ENCODE measurements at regions not wholly inside any gene's neighbourhood (a gene's known extent, or its start where the extent isn't known, plus 50 kb on each side); places are given as distances from the start of the nearest gene placed in this dataset.

DNA sequence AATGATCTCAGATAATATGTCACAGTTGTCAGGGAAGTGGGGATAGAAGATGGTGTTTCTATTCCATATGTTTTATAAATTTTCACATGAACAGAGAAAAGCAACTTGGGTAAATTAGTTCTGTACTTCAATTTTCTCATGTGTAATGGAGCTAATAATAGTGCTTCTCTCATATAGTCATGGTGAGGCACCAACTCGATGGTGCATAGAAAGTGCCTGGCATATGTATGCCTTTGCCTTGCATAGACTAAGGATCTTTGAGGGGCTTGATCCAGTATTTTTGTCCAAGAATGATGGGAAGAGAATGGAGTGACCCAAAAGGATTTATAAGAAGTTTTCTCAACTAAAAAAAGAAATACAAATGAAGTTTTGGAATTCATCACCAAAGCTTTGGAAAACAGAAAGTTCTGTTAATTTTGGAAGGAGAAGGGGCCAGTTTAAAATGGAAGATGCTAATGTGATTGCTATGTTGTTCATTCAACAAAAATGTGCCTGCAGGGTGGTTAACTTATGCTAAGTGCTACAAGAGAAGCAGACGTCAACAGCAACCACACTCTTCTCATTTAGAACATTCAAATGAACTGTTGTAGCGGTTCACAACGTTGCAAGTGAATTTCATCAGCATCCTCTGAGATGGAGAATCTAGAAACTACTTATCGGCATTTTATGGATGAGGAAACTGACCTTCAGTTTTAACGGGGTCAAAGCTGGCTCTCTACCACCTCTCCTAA lies 86.1 kb downstream of the RTP4 start:
- H3K79me1 ChIP-seq (ENCODE audit: low read depth, low read length), result no peaks in the 10 kb centered on the region
- H3K18ac ChIP-seq (ENCODE audit: extremely low read depth, low read length), result no peak overlapping the region
- no peaks in the 10 kb centered on the region for H3K79me2 ChIP-seq (ENCODE audit: control insufficient read depth in 1 of 2, insufficient read depth in 2 of 2, low read length in 2 of 2)
- no peaks in the 10 kb centered on the region; a peak in 1 of 8 replicates for H3K36me3 ChIP-seq (ENCODE audit: control insufficient read depth in 2 of 4, insufficient read depth in 4 of 4, low read length in 3 of 4)
- ChIA-PET CTCF (ENCODE audit: partially characterized antibody) (interaction anchor here (0.9 to 1.1 kb wide), 3 partner anchors 11 to 219 kb away, joined by 3 to 4 read pairs (median 3); no protein-coding TSS in a partner anchor), POLR2A (ENCODE audit: partially characterized antibody) (interaction anchor here (0.6 to 1.2 kb wide), 2 partner anchors 11 to 58 kb away, joined by 3 read pairs; no protein-coding TSS in a partner anchor)
- H4K20me1 ChIP-seq (replicated peaks in 1 of 2; ENCODE audit: control insufficient read depth in 1 of 2, insufficient read depth in 2 of 2, low read length in 2 of 2), result no peaks in the 10 kb centered on the region
- H2BK20ac ChIP-seq (ENCODE audit: low read length), result 0 out of 2 replicates have a peak overlapping the region, but pooled peaks have one; percentile 11
- H3K14ac ChIP-seq (ENCODE audit: insufficient read length), result no peak overlapping the region
- FAIRE-seq (no peak), DNase-seq (ENCODE audit: low read depth in 1 of 2, low spot score in 2 of 2) (no peak)
- H2BK120ac ChIP-seq (replicated peaks; ENCODE audit: low read depth, low read length), result no peak overlapping the region
- no peak overlapping the region for H2AK5ac ChIP-seq (ENCODE audit: low read depth, low read length)
- no peak overlapping the region for H3K4me3 ChIP-seq (ENCODE audit: extremely low read depth in 1 of 4, insufficient read depth in 2 of 4, low read depth in 3 of 4, low read length in 4 of 4)
- H3K23ac ChIP-seq (ENCODE audit: insufficient read length), result no peak overlapping the region
- peak overlapping the region; percentile 40; the same call in 1 of the 2 replicates for H2BK12ac ChIP-seq (ENCODE audit: low read depth, low read length)
- no peak overlapping the region for H3K56ac ChIP-seq (replicated peaks; ENCODE audit: insufficient read length, low read depth, low read length)
- H3K9me3 ChIP-seq (ENCODE audit: insufficient read depth in 2 of 2, low read depth in 1 of 2, low read length in 1 of 2), result no peaks in the 10 kb centered on the region
- TF ChIP-seq SP1 (IDR thresholded peaks at IDR 0.05; ENCODE audit: low read depth, low read length), result no peak
- TF ChIP-seq ZNF274 (IDR thresholded peaks at IDR 0.05; ENCODE audit: borderline replicate concordance, extremely low read depth, low read length), result no peak
- TF ChIP-seq, protein P1, sequence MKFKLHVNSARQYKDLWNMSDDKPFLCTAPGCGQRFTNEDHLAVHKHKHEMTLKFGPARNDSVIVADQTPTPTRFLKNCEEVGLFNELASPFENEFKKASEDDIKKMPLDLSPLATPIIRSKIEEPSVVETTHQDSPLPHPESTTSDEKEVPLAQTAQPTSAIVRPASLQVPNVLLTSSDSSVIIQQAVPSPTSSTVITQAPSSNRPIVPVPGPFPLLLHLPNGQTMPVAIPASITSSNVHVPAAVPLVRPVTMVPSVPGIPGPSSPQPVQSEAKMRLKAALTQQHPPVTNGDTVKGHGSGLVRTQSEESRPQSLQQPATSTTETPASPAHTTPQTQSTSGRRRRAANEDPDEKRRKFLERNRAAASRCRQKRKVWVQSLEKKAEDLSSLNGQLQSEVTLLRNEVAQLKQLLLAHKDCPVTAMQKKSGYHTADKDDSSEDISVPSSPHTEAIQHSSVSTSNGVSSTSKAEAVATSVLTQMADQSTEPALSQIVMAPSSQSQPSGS (IDR thresholded peaks at IDR 0.05; ENCODE audit: low read length), result no peak
- TF ChIP-seq BACH1 (IDR thresholded peaks at IDR 0.05; ENCODE audit: low read length), result no peak
- TF ChIP-seq, protein P2, sequence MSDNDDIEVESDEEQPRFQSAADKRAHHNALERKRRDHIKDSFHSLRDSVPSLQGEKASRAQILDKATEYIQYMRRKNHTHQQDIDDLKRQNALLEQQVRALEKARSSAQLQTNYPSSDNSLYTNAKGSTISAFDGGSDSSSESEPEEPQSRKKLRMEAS (IDR thresholded peaks at IDR 0.05), result no peak
- no peak for TF ChIP-seq HDAC2 (IDR thresholded peaks at IDR 0.05; ENCODE audit: borderline replicate concordance in 1 of 2, low read depth in 2 of 2, low read length in 2 of 2)
- TF ChIP-seq NANOG (IDR thresholded peaks at IDR 0.05; ENCODE audit: insufficient read depth, low read depth, low read length, poor library complexity, severe bottlenecking), result no peak
- H2BK15ac ChIP-seq (ENCODE audit: low read length), result no peak overlapping the region
- no peak overlapping the region for H3K4ac ChIP-seq (replicated peaks; ENCODE audit: insufficient read length, low read depth, low read length)
- peaks cover 0 to 12% (median 2%) of the 10 kb centered on the region in 4 experiments; a peak in 2 of 7 replicates for H3K4me1 ChIP-seq (replicated peaks in 1 of 4; ENCODE audit: control insufficient read depth in 3 of 4, insufficient read depth in 4 of 4, low read length in 3 of 4)
- no peak overlapping the region for H3K4me2 ChIP-seq (ENCODE audit: insufficient read depth in 1 of 2, low read depth in 2 of 2, low read length in 2 of 2)
- H2AFZ ChIP-seq (ENCODE audit: low read length), result no peak overlapping the region
- no peak overlapping the region for H2BK5ac ChIP-seq (ENCODE audit: low read depth, low read length)
- H4K8ac ChIP-seq (ENCODE audit: extremely low read depth, insufficient read depth, low read length), result no peak overlapping the region
- H4K91ac ChIP-seq (replicated peaks; ENCODE audit: insufficient read length, low read length), result no peak overlapping the region
- H3K27me3 ChIP-seq (replicated peaks in 1 of 4; ENCODE audit: control insufficient read depth in 3 of 4, extremely low read depth in 1 of 4, insufficient read depth in 3 of 4, low read length in 3 of 4), result no peaks in the 10 kb centered on the region
- H3K23me2 ChIP-seq (ENCODE audit: low read depth, low read length), result no peaks in the 10 kb centered on the region; the same call in 1 of the 2 replicates
- H3K9ac ChIP-seq (replicated peaks in 1 of 4; ENCODE audit: extremely low read depth in 1 of 4, low read depth in 3 of 4, low read length in 3 of 4), result no peak overlapping the region
- 59% methylated on average over 6 of the region's 6 CpGs; no CpG with 5 or more reads in 1 of the 2 experiments for WGBS, 2 experiments (ENCODE audit: extremely low coverage in 1 of 2, insufficient coverage in 1 of 2, insufficient read length in 1 of 2, insufficient replicate concordance in 2 of 2, low coverage in 1 of 2, low lambda C conversion rate in 2 of 2, missing lambda C conversion rate in 1 of 2)
- H3K27ac ChIP-seq (ENCODE audit: low read depth, low read length), result no peak overlapping the region
- H4K5ac ChIP-seq (ENCODE audit: insufficient read length, low read depth, low read length), result no peak overlapping the region

Data from H1 (cell line).